ENCODE measurements at regions not wholly inside any gene's neighbourhood (a gene's known extent, or its start where the extent isn't known, plus 50 kb on each side); places are given as distances from the start of the nearest gene placed in this dataset.

DNA sequence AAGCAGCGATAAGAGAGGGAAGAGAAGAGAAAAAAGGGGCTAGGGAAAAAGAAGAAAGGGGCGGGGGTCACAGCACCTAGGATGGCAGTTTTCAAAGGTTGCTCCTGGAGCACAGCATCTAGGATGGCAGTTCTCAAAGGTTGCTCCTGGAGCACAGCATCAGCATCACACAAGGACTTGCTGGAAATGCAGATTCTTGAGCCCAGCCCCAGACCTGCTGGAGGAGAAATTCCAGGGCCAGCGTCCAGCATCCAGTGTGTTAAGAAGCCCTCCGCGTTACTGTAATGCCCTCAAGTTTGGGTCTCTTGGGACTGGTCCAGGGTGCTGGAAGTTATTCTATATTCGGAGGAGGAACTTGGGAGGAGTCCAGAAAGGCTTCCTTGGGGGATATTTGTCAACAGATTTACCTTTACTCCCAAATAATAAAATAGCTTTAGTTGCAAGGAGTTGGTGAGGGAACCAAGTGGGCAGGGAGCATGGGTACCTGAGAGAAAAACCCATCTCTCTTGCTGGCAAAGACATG, 519.4 kb downstream of the SHQ1 start:
- WGBS (ENCODE audit: extremely low coverage, insufficient read length, low lambda C conversion rate), result no CpG with 5 or more reads among the region's 6 CpGs
- DNase-seq, result no peak

More for the DNA sequence above, 519.4 kb downstream of the SHQ1 start:
- Histone ChIP-seq H3K18ac (ENCODE audit: insufficient read length, low read depth, low read length) (no peak overlapping the region), H3K9ac (ENCODE audit: extremely low read depth, insufficient read length, low read length) (no peak overlapping the region), H2AK5ac (ENCODE audit: insufficient read length, low read length) (no peak overlapping the region), H2BK12ac (ENCODE audit: insufficient read length, low read depth, low read length) (no peak overlapping the region), H3K56ac (ENCODE audit: insufficient read length, low read depth, low read length) (no peak overlapping the region), H2AFZ (ENCODE audit: low read length) (no peak overlapping the region), H3K23me2 (ENCODE audit: insufficient read length, low read depth, low read length, poor library complexity, severe bottlenecking) (no peaks in the 10 kb centered on the region), H2BK5ac (ENCODE audit: insufficient read length, low read length) (no peak overlapping the region), H3K79me1 (ENCODE audit: insufficient read depth, low read depth, low read length, poor library complexity, severe bottlenecking) (no peaks in the 10 kb centered on the region), H3K14ac (ENCODE audit: insufficient read depth, low read length) (no peak overlapping the region), H4K20me1 (ENCODE audit: control insufficient read depth, insufficient read depth, insufficient read length) (no peaks in the 10 kb centered on the region), H4K8ac (replicated peaks; ENCODE audit: insufficient read length, low read depth, low read length) (no peak overlapping the region), H2BK15ac (ENCODE audit: low read depth, low read length) (no peak overlapping the region), H3K4me1 (ENCODE audit: insufficient read depth, low read length) (no peaks in the 10 kb centered on the region; the same call in 1 of the 2 replicates), H4K91ac (ENCODE audit: insufficient read length, low read depth, low read length) (no peak overlapping the region), H2BK20ac (ENCODE audit: low read depth, low read length, poor library complexity, severe bottlenecking) (no peak overlapping the region), H4K5ac (ENCODE audit: insufficient read length, low read depth, low read length) (no peak overlapping the region), H2BK120ac (ENCODE audit: low read depth, low read length, poor library complexity, severe bottlenecking) (no peak overlapping the region), H3K79me2 (ENCODE audit: insufficient read depth, low read length) (no peaks in the 10 kb centered on the region), H3K23ac (ENCODE audit: insufficient read length, low read depth, low read length) (no peak overlapping the region), H3T11ph (ENCODE audit: low read length) (no peak overlapping the region), H3K4ac (ENCODE audit: low read depth, low read length) (no peak overlapping the region), H3K4me2 (ENCODE audit: insufficient read depth, insufficient read length, low read length) (peak overlapping the region; percentile 3), H3K9me3 (ENCODE audit: control insufficient read depth, low read depth, low read length) (no peaks in the 10 kb centered on the region), H3K27me3 (ENCODE audit: insufficient read depth, low read length) (no peaks in the 10 kb centered on the region), H3K27ac (ENCODE audit: insufficient read length, low read depth, low read length) (no peak overlapping the region)
- no peaks in the 10 kb centered on the region for H3K36me3 Mint-ChIP-seq (ENCODE audit: insufficient read depth in 1 of 3, low read depth in 3 of 3)
- TF ChIP-seq, protein P1, sequence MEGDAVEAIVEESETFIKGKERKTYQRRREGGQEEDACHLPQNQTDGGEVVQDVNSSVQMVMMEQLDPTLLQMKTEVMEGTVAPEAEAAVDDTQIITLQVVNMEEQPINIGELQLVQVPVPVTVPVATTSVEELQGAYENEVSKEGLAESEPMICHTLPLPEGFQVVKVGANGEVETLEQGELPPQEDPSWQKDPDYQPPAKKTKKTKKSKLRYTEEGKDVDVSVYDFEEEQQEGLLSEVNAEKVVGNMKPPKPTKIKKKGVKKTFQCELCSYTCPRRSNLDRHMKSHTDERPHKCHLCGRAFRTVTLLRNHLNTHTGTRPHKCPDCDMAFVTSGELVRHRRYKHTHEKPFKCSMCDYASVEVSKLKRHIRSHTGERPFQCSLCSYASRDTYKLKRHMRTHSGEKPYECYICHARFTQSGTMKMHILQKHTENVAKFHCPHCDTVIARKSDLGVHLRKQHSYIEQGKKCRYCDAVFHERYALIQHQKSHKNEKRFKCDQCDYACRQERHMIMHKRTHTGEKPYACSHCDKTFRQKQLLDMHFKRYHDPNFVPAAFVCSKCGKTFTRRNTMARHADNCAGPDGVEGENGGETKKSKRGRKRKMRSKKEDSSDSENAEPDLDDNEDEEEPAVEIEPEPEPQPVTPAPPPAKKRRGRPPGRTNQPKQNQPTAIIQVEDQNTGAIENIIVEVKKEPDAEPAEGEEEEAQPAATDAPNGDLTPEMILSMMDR (conservative IDR thresholded peaks at IDR 0.05), result no peak
- H3K9me3 Mint-ChIP-seq, result no peaks in the 10 kb centered on the region
- no peak overlapping the region for H3K27ac Mint-ChIP-seq
- H3K27me3 Mint-ChIP-seq (ENCODE audit: low read depth), result peaks cover 29% of the 10 kb centered on the region
- peaks cover 14 to 23% of the 10 kb centered on the region in 2 experiments for H3K4me1 Mint-ChIP-seq
- H3K4me3 Mint-ChIP-seq, result no peak overlapping the region

Data from H9 (cell line).